ENCODE measurements at regions not wholly inside any gene's neighbourhood (a gene's known extent, or its start where the extent isn't known, plus 50 kb on each side); places are given as distances from the start of the nearest gene placed in this dataset.

- DNase-seq (ENCODE audit: low spot score): no peak
- no peaks in the 10 kb centered on the region for H3K36me3 Mint-ChIP-seq (ENCODE audit: low read depth)
- Histone ChIP-seq H2AFZ (no peak overlapping the region), H3K27ac (ENCODE audit: low read depth) (no peak overlapping the region), H3F3A (replicated peaks; ENCODE audit: low read depth) (no peaks in the 10 kb centered on the region), H3K79me2 (replicated peaks; ENCODE audit: insufficient read depth) (no peaks in the 10 kb centered on the region), H3K27me3 (ENCODE audit: insufficient read depth) (no peaks in the 10 kb centered on the region), H4K20me1 (replicated peaks; ENCODE audit: insufficient read depth) (no peaks in the 10 kb centered on the region), H3K36me3 (ENCODE audit: insufficient read depth) (no peaks in the 10 kb centered on the region), H3K4me2 (no peak overlapping the region), H3K4me1 (ENCODE audit: insufficient read depth) (peaks cover 13% of the 10 kb centered on the region), H3K9me2 (ENCODE audit: insufficient read depth) (0 out of 2 replicates have a peak, but pooled peaks cover 4% of the 10 kb centered on the region), H3K4me3 (no peak overlapping the region)
- ATAC-seq: no peak
- H3K27ac Mint-ChIP-seq: no peak overlapping the region
- no peaks in the 10 kb centered on the region for H3K9me3 Mint-ChIP-seq
- H3K4me1 Mint-ChIP-seq: peaks cover 24% of the 10 kb centered on the region
- TF ChIP-seq REST (IDR thresholded peaks at IDR 0.05; ENCODE audit: unreplicated experiment) (no peak), CTCF (conservative IDR thresholded peaks at IDR 0.05; ENCODE audit: low read depth in 2 of 2) (no peak), POLR2AphosphoS5 (IDR thresholded peaks at IDR 0.05; ENCODE audit: low read depth) (no peak), ZNF114 (CRISPR knock-in tag; IDR thresholded peaks at IDR 0.05) (no peak), STAT1 (IDR thresholded peaks at IDR 0.05; ENCODE audit: unreplicated experiment) (no peak), NANOG (IDR thresholded peaks at IDR 0.05; ENCODE audit: borderline replicate concordance) (no peak), EZH2phosphoT487 (IDR thresholded peaks at IDR 0.05; ENCODE audit: unreplicated experiment) (no peak), EZH2 (IDR thresholded peaks at IDR 0.05; ENCODE audit: low read depth, unreplicated experiment) (no peak), ZNF331 (CRISPR knock-in tag; IDR thresholded peaks at IDR 0.05; ENCODE audit: low read depth) (no peak), ETS1 (IDR thresholded peaks at IDR 0.05) (no peak), CREB1 (CRISPR knock-in tag; IDR thresholded peaks at IDR 0.05; ENCODE audit: low read depth) (no peak), JUNB (IDR thresholded peaks at IDR 0.05; ENCODE audit: unreplicated experiment) (no peak), ZNF462 (CRISPR knock-in tag; IDR thresholded peaks at IDR 0.05) (no peak)
- H3K27me3 Mint-ChIP-seq (ENCODE audit: insufficient read depth, low read depth, poor library complexity): peaks cover 2% of the 10 kb centered on the region
- no peak overlapping the region for H3K4me3 Mint-ChIP-seq
These were observed 346.8 kb downstream of the RRAGC start for GRCh38 chr1:38512789-38513188.

All from GM23338 (cell line).